HPDE6-E6E7 (cell line): ENCODE measurements at regions not wholly inside any gene's neighbourhood (a gene's known extent, or its start where the extent isn't known, plus 50 kb on each side); places are given as distances from the start of the nearest gene placed in this dataset.
A peak's percentile ranks its signal among the peaks of the same experiment; 100 is the strongest.

Source experiments
- DNase-seq: peaks from one replicate; pipeline ENCODE4 v3.0.0; 2011; ENCODE audit warnings: missing footprints; ENCODE audit errors: extremely low spot score

- no peak for DNase-seq
Measured at GRCh38 chr1:36554323-36554628, 71.6 kb upstream of the CSF3R start.

DNA sequence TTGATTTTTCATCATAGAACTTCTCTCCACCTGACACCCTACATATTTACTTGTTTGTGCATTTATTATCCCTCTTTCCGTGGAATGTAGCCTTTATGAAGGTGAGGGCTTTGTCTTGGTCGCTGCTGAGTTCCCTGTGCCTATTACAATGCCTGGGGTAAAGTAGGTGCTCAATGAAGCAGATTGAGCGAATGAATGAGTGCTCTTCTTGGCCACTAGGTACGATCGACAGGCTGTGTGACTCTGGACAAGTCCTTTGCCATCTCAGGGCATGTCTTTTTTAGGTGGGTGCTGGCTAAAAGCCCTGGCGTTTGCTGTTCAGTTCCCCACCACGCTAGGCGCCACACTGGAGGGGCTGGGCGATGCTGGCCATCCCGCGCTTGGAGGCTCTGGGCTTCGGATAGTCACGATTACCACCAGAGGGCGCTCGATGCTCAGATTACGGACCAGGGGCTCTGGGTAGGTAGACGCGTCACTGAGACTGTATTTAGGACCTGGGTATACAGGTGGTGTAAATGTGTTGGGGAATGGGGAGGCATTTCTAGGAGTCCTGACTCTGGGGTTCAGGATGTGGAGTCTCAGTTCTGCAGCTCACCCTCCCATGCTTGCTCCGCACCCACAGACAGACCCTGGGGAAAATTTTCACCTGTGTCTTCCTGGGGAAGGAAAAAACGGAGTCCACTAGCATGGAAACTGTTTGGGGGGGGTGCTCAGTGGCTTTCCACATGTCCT, 71.0 kb upstream of the CSF3R start:
- DNase-seq = peak; percentile 59

GRCh38 chr1:36542962-36543515, 60.3 kb upstream of the CSF3R start:
- peak; percentile 13 for DNase-seq

DNA sequence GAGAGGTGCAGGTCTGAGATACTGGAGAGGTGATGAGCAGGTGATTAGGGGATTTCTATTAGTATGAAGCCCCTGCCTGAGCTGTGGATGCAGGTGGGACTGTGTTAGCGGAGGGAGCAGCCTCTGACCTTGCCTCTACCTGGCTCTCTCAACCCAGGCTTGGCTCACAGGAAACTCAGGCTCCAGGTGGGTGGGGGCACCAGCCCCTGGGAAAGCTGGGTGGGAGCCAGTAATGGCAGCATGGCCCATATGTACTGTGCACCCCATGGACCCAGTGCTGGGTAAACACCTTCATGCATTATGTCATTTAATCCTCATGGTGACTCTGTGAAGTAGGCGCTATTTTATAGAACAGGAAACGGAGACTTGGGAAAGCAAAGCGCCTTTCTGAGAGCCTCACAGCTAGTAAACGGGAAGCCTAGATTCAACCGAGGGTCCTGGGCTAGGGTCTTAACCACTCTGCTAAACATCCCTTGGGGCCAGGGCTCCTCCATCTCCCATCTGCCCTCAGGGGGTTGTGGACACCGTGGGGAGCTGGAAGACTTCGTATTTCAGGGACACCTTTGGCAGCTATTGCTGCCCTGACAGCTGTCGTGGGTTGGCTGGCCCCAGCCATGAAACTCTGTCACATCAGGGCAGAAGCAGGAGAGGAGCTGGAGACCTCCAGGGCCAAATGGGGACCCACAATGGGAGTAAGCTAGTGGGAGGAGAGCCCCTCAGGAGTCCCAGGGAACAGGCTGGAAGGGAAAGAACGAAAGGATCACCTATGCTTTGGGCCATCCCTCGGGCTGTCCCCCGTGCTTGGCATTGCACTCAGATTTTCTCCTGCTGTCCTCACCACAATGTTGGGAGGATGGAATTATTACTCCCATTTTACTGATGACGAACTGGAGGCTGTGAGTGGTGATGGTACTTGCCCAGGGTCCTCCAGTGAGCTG, 59.6 kb upstream of the CSF3R start:
- DNase-seq = no peak

DNA sequence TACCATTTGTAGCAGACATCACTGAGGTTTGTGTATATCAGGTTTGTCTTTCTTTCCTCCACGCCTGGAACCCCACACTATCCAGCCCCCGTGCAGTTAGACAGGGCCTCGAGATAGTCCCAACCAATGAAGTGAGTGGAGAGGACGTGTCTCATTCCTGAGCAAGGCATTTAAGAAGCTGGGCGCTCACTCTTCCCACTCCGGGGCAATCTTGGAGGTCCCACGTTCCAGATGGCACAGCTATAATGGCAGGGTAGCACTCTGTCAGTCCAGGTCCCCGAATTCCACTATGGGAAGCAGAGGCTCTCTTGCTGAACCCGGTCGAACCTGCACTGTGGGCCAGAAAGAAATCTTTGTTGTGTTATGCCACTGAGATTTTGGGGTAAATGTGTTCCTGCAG, 57.3 kb upstream of the CSF3R start:
- DNase-seq = no peak

DNA sequence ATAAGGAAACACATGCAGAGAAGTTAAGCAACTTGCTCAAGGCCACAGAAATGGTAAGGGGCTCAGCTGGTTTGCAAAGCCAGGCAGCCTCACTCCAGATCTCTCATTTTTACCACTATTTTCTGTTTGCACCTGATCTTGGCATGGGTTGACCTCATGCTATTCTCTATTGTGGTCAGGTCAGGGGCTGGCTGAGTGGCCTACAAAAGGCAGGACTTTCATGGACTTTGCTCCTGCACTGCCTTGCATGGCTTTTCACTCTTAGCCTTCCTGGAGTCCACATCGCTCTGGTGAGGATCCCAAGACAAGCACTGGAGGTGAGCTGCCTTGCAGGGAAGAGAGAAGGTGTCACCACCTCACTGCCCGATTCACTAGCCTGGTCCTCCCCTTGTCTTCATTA, 56.8 kb upstream of the CSF3R start:
- no peak for DNase-seq

DNA sequence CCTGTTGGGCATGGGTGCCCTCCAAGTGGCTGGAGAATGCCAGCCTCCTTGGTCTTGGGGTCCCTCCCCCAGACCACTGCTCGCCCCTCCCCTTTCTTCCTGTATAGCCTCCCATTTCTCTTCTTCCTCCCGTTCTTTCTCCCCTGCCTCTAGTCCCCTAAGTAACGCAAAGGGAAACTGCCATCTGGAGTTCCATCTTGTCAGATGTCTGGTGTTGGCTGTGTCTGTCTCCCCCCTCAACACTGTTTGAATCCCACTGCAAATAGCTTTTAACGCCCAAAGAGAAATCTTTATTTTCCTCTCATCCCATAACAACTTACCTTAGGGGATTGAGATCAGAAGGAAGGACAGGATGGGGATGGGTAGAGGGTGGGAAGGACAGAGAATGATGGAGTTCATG, 55.3 kb upstream of the CSF3R start:
- DNase-seq = no peak

- no peak for DNase-seq
Measured at GRCh38 chr1:36537190-36537768, 54.6 kb upstream of the CSF3R start.

DNA sequence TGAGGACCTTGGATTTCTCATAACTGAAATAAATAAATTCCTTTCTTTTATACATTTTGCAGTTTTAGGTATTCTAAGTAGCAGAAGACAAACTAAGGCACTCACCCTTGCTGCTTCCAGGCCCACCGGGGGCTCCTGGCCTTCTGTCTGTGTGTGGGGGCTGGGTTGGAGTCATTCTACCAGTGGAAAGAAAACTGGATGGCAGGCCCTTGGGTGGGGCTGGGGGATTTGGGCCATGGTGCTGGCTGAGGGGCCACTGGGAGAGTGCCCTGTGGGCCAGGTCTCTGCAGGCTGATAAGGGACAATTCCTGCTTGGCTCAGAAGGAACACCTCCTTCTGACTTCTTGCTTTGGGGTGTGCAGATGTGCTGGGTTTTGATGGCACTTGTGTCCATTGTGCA, 54.0 kb upstream of the CSF3R start:
- DNase-seq = no peak

DNA sequence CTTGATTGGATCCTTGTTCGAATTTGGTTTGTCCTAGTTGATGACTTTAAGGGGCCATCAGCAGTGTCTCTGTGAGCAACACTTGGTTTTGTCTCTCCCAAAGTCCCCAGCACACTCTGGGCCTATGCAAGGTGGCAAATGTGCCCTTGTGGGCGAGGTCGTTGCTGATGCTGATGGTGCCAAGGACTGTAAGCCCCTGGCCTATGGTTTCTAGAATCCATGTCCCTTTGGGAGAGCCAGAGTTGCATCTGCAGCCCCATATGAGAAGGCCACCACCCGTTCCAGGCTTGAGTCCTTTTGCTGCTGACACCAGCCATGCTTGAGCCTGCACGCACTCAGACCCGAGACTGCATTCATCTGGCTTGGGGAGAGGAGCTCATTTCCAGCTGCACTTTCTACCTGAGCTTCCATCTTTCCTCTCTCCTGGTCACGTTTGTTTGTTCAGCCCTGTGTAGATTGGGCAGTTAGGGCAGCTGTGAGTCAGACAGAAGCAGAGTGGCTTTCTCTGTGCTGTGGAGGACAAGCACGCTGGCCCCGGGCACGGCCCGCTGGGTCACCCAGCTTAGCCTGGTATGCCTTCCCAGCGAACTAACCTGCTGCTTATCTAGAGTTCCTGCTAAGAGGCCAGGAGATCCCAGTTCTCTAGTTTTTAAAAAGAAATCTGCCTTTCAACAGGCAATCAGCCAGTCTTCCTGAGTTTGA, 52.1 kb upstream of the CSF3R start:
- DNase-seq = no peak

- DNase-seq = no peak
Measured at GRCh38 chr1:36533897-36534296, 51.2 kb upstream of the CSF3R start.

DNA sequence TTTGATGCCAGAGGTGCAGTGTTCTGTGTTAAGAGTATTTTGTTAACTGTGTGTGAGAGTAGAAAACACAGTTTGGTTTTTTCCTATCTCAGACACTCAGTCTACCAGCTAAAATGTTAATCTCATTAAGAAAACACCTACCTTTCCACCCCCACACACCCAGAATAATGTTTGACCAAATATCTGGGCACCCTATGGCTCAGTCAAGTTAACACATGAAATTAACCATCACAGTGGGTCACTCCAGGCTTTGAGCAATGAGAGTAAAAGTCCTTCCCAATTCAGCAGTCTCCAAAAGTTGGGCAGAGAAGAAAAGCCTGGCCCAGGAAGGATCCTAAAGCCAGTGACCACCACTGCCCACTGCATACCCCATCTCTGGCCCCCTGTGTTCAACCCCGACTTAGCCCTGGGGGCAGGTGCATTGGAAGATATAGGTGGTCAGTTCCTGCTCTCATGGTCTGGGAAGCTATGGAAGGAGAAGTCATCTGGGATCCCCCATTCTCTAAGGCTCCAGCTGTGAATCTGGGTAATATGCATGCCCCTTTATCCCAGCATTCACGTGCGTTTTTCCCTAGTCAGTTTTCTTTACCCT, 50.2 kb upstream of the CSF3R start:
- no peak for DNase-seq
